HG03439 (cell line): ENCODE measurements at regions not wholly inside any gene's neighbourhood (a gene's known extent, or its start where the extent isn't known, plus 50 kb on each side); places are given as distances from the start of the nearest gene placed in this dataset.

Source experiments
- ATAC-seq: cut with Tn5 transposase; IDR thresholded peaks from one replicate; pipeline ENCODE4 v1.9.1; 2021; ENCODE audit warnings: mild to moderate bottlenecking, moderate library complexity; ENCODE audit not compliant: unreplicated experiment

- ATAC-seq = no peak
Observed at GRCh38 chr9:7894231-7894630, 94.7 kb upstream of the DMAC1 start.

- ATAC-seq = no peak
Observed at GRCh38 chr9:7892975-7893374, 93.4 kb upstream of the DMAC1 start.

GRCh38 chr9:7879551-7880245 lies 80.1 kb upstream of the DMAC1 start:
- ATAC-seq = no peak

- no peak for ATAC-seq
Observed at GRCh38 chr9:7871977-7872730, 72.6 kb upstream of the DMAC1 start.

- ATAC-seq = no peak
Observed at GRCh38 chr9:7869340-7869739, 69.8 kb upstream of the DMAC1 start.

- ATAC-seq = no peak
Observed at GRCh38 chr9:7862170-7862569, 62.6 kb upstream of the DMAC1 start.

- no peak for ATAC-seq
Observed at GRCh38 chr9:7861086-7861485, 61.5 kb upstream of the DMAC1 start.

- no peak for ATAC-seq
Observed at GRCh38 chr9:7860335-7860709, 60.7 kb upstream of the DMAC1 start.

- no peak for ATAC-seq
Observed at GRCh38 chr9:7859701-7860334, 60.2 kb upstream of the DMAC1 start.

- ATAC-seq = no peak
Observed at GRCh38 chr9:7858166-7858565, 58.6 kb upstream of the DMAC1 start.

GRCh38 chr9:7854763-7855162 lies 55.2 kb upstream of the DMAC1 start:
- no peak for ATAC-seq
